Right atrium auricular region (tissue), 2 donors: ENCODE measurements at regions not wholly inside any gene's neighbourhood (a gene's known extent, or its start where the extent isn't known, plus 50 kb on each side); places are given as distances from the start of the nearest gene placed in this dataset.

ENCODE experiments used
- DNase-seq: peaks from one replicate; pipeline ENCODE4 v3.0.0-alpha.2; 2019; ENCODE audit warnings: low spot score
- H3K27ac ChIP-seq, 2 donors: fragments of 200-600 bp; sonication (generic); 1 replicate in 1 of 2; 2 replicates in 1 of 2; pipeline ENCODE4 v1.5.1; 2016 to 2019
- H3K27me3 ChIP-seq, 2 donors: fragments of 200-600 bp; sonication (generic); one replicate each; pipeline versions ENCODE4 v1.5.1 to v1.6.0; 2017 to 2019
- H3K36me3 ChIP-seq: fragments of 200-600 bp; sonication (generic); one replicate; pipeline ENCODE4 v1.5.1; 2016
- H3K4me1 ChIP-seq, 2 donors: fragments of 200-600 bp; sonication (generic); one replicate each; pipeline versions ENCODE4 v1.5.1 to v1.6.0; 2017 to 2019
- H3K4me3 ChIP-seq, 2 donors: fragments of 200-600 bp; sonication (generic); 1 replicate in 1 of 2; 2 replicates in 1 of 2; pipeline ENCODE4 v1.5.1; 2017 to 2019; ENCODE audit warnings: mild to moderate bottlenecking in 1 of 2, moderate library complexity in 1 of 2
- H3K9me3 ChIP-seq, 2 donors: fragments of 200-600 bp; sonication (generic); one replicate each; pipeline ENCODE4 v1.5.1; 2019
- TF ChIP-seq, protein P1 (sequence below), 2 donors: fragments of 200-600 bp; sonication (generic); IDR thresholded peaks; one replicate each; pipeline ENCODE4 v1.5.1; 2019; ENCODE audit warnings: antibody characterized with exemption in 2 of 2

DNA sequence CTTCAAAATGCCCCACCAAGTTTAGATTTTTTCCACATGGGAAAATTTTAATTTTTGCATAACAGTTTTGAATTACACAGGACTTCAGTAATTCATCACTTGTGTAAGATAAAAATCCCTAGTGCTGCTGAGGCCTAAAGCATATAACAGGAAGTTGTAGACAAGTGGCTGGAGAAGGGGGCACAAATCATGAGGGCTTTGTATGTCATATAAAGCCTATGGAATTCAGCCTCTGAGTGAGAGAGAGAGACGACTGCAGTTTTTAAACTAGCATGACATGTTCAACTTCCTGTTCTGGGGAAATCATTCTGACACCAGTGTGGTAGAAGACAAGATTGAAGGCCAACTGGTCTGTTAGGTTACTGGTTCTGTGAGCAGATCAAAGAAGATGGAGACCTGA is 187.3 kb upstream of the CHST9 start:
- Histone ChIP-seq H3K27ac (no peak overlapping the region), H3K4me1 (no peaks in the 10 kb centered on the region), H3K4me3 (no peak overlapping the region), H3K9me3 (no peaks in the 10 kb centered on the region), H3K27me3 (no peaks in the 10 kb centered on the region), H3K36me3 (no peaks in the 10 kb centered on the region)
- no peak for DNase-seq
- TF ChIP-seq, protein P1, sequence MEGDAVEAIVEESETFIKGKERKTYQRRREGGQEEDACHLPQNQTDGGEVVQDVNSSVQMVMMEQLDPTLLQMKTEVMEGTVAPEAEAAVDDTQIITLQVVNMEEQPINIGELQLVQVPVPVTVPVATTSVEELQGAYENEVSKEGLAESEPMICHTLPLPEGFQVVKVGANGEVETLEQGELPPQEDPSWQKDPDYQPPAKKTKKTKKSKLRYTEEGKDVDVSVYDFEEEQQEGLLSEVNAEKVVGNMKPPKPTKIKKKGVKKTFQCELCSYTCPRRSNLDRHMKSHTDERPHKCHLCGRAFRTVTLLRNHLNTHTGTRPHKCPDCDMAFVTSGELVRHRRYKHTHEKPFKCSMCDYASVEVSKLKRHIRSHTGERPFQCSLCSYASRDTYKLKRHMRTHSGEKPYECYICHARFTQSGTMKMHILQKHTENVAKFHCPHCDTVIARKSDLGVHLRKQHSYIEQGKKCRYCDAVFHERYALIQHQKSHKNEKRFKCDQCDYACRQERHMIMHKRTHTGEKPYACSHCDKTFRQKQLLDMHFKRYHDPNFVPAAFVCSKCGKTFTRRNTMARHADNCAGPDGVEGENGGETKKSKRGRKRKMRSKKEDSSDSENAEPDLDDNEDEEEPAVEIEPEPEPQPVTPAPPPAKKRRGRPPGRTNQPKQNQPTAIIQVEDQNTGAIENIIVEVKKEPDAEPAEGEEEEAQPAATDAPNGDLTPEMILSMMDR (IDR thresholded peaks at IDR 0.05), result no peak

DNA sequence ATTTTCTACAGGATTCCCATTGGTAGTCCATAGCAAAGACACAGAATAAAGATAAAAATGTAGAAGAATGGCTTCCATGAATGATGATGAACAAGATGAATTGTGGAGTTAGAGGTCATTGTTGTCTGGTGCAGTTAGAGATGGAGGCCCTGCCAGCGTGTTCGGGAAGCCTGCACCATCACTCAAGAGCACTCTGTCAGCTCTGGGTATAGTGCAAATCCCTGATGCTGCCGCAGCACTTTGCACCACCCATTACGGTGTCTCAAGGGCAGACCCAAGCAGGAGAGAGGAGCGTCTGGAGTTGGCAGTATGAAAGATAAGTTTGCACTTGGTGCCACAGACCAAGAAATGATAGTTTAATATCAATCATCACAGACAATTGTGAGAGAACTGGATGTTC is 181.6 kb upstream of the CHST9 start:
- DNase-seq, result no peak
- TF ChIP-seq, protein P1 (IDR thresholded peaks at IDR 0.05), result no peak
- no peak overlapping the region for H3K4me3 ChIP-seq
- no peaks in the 10 kb centered on the region for H3K4me1 ChIP-seq
- no peaks in the 10 kb centered on the region for H3K27me3 ChIP-seq
- H3K27ac ChIP-seq, result no peak overlapping the region
- H3K9me3 ChIP-seq, result no peaks in the 10 kb centered on the region
- no peaks in the 10 kb centered on the region for H3K36me3 ChIP-seq

DNA sequence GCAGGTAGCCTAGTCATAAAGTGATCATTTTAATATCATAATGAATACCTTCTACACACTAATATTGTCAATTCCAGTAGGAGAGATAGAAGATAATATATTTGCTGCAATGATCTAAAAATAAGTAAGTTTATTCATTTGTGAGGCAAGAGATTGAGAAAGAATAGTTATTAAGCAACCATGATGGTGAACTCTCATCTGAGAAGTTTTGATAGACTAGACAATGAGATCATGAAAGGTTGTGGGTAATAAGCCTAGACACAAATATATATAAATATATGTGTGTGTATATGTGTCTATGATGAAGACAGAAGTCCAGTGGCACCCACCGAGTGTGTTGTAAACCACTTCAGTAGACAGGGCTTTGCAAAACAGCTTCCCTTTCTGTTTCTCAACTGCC is 181.0 kb upstream of the CHST9 start:
- TF ChIP-seq, protein P1 (IDR thresholded peaks at IDR 0.05), result no peak
- no peak for DNase-seq
- Histone ChIP-seq H3K27ac (no peak overlapping the region), H3K4me3 (no peak overlapping the region), H3K9me3 (no peaks in the 10 kb centered on the region), H3K27me3 (no peaks in the 10 kb centered on the region), H3K36me3 (no peaks in the 10 kb centered on the region), H3K4me1 (no peaks in the 10 kb centered on the region)

DNA sequence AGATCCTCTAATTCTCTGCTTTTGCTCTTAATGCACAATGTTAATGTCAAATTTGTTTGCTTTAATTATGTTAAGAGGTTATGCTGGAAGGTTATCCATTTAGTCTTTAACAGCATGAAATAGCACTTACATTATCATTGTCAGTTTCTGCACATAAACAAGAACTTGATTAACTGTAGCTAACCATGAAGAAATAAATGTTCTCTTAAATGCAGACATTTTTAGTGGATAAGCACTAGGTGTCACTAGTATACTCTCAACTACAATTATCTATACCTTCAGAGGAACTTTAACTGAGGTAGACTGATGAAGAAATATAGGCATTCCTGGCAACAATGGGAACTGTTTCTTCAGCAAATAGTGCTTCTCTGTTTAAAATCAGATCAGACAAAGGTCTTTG is 178.8 kb upstream of the CHST9 start:
- Histone ChIP-seq H3K4me3 (no peak overlapping the region), H3K4me1 (no peaks in the 10 kb centered on the region), H3K27ac (no peak overlapping the region), H3K9me3 (no peaks in the 10 kb centered on the region), H3K27me3 (no peaks in the 10 kb centered on the region), H3K36me3 (no peaks in the 10 kb centered on the region)
- DNase-seq, result no peak
- TF ChIP-seq, protein P1 (IDR thresholded peaks at IDR 0.05), result peak in 1 of 2 donors; percentile 50

DNA sequence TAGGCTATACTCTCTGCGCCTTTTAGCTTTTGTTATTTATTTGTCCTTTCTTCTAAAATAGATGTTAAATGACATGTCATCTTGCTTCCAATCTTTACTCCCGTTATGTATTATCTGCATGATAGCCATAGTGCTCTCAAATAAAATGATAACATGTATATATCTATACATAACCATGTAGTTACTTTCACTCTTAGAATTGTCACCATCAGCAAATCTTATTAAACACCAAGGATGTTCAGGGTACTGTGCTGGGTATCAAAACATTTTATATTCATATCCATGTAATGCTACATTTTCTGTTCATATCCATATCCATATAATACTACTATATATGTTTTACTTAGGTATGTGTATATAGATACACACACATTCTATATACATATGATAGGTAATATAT is 176.4 kb upstream of the CHST9 start:
- Histone ChIP-seq H3K4me1 (no peaks in the 10 kb centered on the region), H3K4me3 (no peak overlapping the region), H3K27ac (no peak overlapping the region), H3K9me3 (no peaks in the 10 kb centered on the region), H3K36me3 (no peaks in the 10 kb centered on the region), H3K27me3 (no peaks in the 10 kb centered on the region)
- no peak for DNase-seq
- TF ChIP-seq, protein P1 (IDR thresholded peaks at IDR 0.05), result no peak

DNA sequence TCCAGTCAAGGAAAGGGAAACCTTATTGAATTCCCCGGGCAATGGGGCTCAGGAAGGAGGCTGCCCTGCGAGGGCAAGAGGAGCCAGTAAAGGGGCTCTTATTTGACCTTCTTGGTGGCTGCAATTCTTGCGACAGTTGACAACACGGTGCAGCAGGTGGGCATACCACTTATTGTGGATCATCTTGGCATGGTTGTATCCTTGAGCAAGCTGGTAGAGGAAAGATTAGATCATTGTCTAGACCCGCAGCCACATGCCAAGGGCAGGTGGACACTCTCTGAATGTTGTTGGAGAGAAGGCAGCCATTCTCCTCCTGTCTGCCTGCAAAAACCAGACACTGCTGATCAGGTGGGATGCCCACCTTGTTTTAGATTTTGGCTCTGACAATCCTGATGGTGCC is 170.2 kb upstream of the CHST9 start:
- no peaks in the 10 kb centered on the region for H3K36me3 ChIP-seq
- no peak for DNase-seq
- no peak overlapping the region for H3K27ac ChIP-seq
- TF ChIP-seq, protein P1 (IDR thresholded peaks at IDR 0.05), result no peak
- no peaks in the 10 kb centered on the region for H3K9me3 ChIP-seq
- no peaks in the 10 kb centered on the region for H3K27me3 ChIP-seq
- H3K4me1 ChIP-seq, result no peaks in the 10 kb centered on the region
- no peak overlapping the region for H3K4me3 ChIP-seq
